ENCODE measurements at regions not wholly inside any gene's neighbourhood (a gene's known extent, or its start where the extent isn't known, plus 50 kb on each side); places are given as distances from the start of the nearest gene placed in this dataset.
"Not testable (repeated sequence)": the region's sequence is repeated elsewhere in the genome, so short reads cannot be mapped to it uniquely, and the experiment has no call there.

DNA sequence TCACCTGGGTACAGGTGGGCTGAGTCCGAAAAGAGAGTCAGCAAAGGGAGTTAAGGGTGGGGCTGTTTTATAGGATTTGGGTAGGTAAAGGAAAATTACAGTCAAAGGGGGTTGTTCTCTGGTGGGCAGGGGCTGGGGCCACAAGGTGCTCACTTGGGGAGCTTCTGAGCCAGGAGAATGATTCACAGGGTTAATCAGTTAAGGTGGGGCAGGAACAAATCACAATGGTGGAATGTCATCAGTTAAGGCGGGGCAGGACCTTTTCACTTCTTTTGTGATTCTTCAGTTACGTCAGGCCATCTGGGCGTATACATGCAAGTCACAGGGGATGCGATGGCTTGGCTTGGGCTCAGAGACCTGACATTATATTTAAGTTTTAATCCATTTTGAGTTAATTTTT is 179.7 kb upstream of the TRPC7 start:
- DNase-seq (ENCODE audit: low read depth in 2 of 2): not testable (repeated sequence)

GRCh38 chr5:136538534-136538933 is 173.2 kb upstream of the TRPC7 start:
- no peak for DNase-seq (ENCODE audit: low read depth in 2 of 2)

DNA sequence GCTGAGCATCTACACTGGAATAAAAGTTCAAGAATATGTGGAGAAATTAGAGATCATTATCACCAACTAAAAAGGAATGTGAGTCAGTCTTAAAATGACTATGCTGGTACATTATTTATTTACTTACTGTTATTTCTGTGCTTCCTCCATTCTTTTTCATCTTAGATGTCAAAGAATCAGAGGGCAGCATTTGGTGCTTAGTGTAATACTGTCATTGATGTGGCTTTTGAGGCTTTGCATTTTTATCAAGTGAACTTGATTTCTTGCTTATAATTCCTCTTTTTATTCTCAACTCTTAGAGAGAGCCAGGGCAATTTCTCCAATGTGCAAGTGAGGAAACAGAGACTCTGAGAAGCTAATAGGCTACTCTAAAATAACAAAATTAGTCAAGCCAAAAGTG is 163.7 kb upstream of the TRPC7 start:
- no peak for DNase-seq (ENCODE audit: low read depth in 2 of 2)

GRCh38 chr5:136528481-136529030 is 163.2 kb upstream of the TRPC7 start:
- DNase-seq (ENCODE audit: low read depth in 2 of 2): no peak

DNA sequence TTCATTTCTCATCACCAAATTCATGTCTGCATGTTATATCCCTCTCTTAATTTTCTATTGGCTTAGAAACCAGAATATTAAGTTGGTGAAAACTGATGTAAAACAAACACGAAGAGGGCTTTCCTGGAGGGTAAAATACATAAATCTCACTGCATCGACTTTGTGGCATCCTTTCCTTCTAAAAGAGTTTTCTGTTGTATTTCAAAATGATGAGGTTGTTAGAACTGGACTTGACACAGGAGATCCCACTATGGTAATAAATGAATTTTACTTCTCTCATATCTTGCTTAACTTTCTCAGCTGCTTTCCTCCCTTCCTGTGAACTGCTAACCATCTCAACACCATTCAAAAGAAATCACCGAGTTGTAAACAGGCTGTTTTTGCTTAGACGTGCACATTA is 162.0 kb upstream of the TRPC7 start:
- DNase-seq (ENCODE audit: low read depth in 2 of 2): no peak

GRCh38 chr5:136526791-136527190 is 161.4 kb upstream of the TRPC7 start:
- no peak for DNase-seq (ENCODE audit: low read depth in 2 of 2)

GRCh38 chr5:136526021-136526420 is 160.7 kb upstream of the TRPC7 start:
- no peak for DNase-seq (ENCODE audit: low read depth in 2 of 2)

DNA sequence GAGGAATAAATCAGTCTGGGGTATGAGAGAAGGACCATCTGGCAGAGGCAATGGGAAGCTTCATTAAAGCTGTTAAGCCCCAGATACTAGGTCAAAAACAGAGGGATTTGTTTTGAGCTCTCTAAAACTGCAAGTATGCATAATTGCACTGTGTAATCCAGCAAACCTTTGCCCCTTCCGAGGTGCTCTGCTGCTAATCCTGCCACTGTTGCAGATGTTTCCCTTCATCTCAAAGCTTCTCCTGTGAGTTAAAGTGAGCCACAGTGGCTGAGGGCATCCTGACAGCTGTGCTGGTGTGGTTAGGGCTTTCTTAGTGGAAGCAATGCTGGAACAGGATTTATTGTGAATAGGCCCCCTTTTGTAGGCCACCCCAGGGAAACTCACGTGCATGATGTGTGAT is 160.3 kb upstream of the TRPC7 start:
- DNase-seq (ENCODE audit: low read depth in 2 of 2): no peak

DNA sequence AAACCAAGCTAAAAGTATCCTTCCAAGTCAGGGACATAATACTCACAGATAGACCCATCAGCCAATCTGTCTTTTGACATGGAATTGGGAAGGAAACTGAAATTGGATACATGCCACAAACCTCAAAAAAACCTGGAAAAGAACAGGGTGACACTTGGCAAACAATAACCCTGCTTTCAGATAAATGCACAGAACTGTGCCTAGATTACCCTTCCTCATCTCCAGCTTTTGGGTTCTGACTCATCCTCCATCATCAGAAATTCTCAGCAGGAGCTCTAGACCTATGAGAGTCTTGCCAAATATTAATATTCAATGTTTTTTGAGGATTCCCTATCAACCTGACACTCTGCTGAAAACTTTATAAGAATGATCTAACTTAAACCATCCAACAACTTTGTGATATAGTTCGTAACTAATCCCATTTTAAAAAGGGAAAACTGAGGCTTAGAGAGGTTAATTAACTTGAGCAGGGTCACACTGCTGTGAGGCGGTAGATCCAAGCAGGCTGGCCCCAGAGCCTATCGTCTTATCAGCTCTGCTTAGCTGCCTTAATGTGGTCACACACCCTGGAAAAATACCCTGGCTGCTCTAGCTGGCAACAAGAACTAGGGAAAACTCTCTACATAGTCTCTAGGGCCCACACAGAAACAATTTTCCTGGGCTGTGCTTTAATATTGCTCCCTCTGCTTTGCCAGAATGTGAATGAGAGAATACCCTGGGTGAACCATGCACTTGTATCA is 157.0 kb upstream of the TRPC7 start:
- no peak for DNase-seq (ENCODE audit: low read depth in 2 of 2)

- no peak for DNase-seq (ENCODE audit: low read depth in 2 of 2)
These were observed 156.4 kb upstream of the TRPC7 start for GRCh38 chr5:136521696-136522095.

- DNase-seq (ENCODE audit: low read depth in 2 of 2): no peak
These were observed 153.5 kb upstream of the TRPC7 start for GRCh38 chr5:136518814-136519213.

GRCh38 chr5:136518174-136518573 is 152.8 kb upstream of the TRPC7 start:
- DNase-seq (ENCODE audit: low read depth in 2 of 2): no peak

GRCh38 chr5:136517755-136518154 is 152.4 kb upstream of the TRPC7 start:
- DNase-seq (ENCODE audit: low read depth in 2 of 2): no peak

GRCh38 chr5:136516637-136517036 is 151.3 kb upstream of the TRPC7 start:
- no peak for DNase-seq (ENCODE audit: low read depth in 2 of 2)

DNA sequence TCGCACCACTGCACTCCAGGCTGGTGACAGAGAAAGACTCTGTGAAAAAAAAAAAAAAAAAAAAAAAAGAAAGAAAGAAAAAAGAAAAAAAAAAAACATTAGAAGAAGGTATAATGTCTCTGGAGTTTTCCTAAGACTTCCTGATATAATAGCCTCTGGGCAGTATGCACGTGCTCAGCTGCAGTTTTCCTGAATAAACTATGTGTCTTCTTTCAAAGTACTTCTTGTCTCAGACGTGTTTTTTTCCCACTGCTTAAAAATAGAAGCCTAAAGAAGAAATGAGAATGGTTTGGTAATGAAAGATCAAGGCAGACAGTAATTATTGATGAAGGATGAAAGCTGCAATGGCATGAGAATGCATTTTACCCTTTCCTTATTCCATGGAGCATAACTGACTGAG is 148.1 kb upstream of the TRPC7 start:
- DNase-seq (ENCODE audit: low read depth in 2 of 2): no peak

- DNase-seq (ENCODE audit: low read depth in 2 of 2): no peak
These were observed 145.7 kb upstream of the TRPC7 start for GRCh38 chr5:136511046-136511445.

GRCh38 chr5:136510481-136510880 is 145.1 kb upstream of the TRPC7 start:
- DNase-seq (ENCODE audit: low read depth in 2 of 2): no peak

DNA sequence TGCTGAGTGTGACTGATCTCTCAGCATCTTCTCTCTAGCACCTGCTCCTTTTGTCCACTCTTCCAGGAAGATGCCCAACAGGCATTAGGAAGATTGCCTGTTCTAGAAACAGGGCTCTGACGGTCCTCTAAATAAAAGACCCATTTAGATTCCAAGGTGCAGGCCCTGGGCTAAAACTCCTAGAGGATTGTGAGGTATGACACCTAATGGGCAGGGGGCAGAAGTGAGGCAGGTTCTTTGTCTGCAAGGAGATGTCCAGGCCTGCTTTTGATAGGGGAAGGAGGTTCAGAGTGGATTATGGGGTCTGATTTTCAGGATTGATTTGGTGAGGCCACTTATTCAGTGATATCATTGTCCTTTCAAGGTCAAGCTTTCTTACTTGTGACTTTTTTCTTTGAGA is 140.8 kb upstream of the TRPC7 start:
- no peak for DNase-seq (ENCODE audit: low read depth in 2 of 2)

- DNase-seq (ENCODE audit: low read depth in 2 of 2): no peak
These were observed 135.8 kb upstream of the TRPC7 start for GRCh38 chr5:136501133-136501532.

DNA sequence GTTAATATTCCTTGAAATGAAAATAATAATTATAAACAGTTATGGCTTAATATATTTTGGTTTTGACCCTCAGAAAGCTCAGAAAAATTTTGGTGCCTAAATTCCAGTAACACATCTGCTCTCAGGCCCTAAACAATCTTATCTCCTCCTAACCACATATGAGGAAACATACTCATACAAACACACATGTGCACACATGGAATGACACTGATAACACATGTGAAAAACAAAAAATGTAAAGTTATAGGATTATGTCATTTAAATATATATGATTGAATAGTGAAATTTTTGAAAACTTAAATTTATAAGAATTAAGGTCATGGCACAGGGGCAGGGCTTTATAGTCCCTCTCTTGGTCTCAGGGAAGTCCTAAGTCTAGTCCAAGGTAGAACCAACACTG is 127.2 kb upstream of the TRPC7 start:
- DNase-seq (ENCODE audit: low read depth in 2 of 2): no peak

DNA sequence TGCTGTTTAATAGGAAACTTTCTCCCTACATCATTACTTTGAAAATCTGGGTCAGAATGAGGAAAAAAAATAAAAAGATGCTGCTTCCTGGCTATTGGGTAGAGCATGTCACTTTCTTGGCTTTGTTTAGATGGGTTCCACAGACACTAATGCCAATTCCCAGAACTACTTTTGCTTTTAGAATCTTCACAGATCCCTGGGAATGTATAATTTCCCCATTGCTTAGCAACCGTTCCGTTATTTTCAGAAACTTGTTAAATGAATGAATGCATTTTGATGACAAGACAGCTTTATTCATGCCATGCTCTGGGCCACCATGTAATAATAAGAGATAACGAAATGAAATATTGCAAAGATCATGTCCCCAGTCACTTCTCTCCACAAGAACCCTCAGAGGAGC is 126.5 kb upstream of the TRPC7 start:
- no peak for DNase-seq (ENCODE audit: low read depth in 2 of 2)

DNA sequence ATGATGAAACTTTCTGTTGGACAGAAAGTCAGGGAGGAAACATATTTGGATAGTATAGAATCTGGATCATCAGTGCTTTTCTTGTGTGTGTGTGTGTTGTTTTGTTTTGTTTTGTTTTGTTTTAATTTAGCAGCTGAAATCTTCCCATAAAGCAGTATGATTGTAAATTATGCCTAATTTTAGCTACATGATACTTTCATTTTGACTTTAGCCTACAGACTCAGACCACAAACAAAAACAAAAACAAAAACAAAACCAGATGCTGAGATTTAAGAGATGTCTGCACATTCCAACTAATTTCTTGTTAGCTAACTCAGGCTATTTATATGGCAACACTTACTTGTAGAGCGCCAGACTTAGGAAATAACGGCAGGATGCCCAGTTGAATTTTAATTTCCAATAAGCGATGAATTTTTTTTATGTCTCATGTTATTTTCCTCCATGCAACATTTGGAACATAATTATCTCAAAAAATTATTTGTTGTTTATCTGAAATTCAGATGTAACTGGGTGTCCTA is 119.5 kb upstream of the TRPC7 start:
- no peak for DNase-seq (ENCODE audit: low read depth in 2 of 2)

- no peak for DNase-seq (ENCODE audit: low read depth in 2 of 2)
These were observed 116.9 kb upstream of the TRPC7 start for GRCh38 chr5:136482206-136482605.

- no peak for DNase-seq (ENCODE audit: low read depth in 2 of 2)
These were observed 109.1 kb upstream of the TRPC7 start for GRCh38 chr5:136474466-136474865.
